Mesothelial cell of epicardium (in vitro differentiated cells): ENCODE measurements at regions not wholly inside any gene's neighbourhood (a gene's known extent, or its start where the extent isn't known, plus 50 kb on each side); places are given as distances from the start of the nearest gene placed in this dataset.

Source experiments
- DNase-seq, 2 experiments: peaks; one replicate each; pipeline ENCODE4 v3.0.0; 2021; ENCODE audit warnings: low spot score in 2 of 2; ENCODE audit not compliant: unreplicated experiment in 2 of 2
- H3K27ac Mint-ChIP-seq: 2 replicates; pipeline ENCODE4 v1.8.0; 2021; ENCODE audit warnings: mixed read lengths
- H3K27me3 Mint-ChIP-seq: 2 replicates; pipeline ENCODE4 v1.8.0; 2021; ENCODE audit warnings: low read depth, mixed read lengths
- H3K36me3 Mint-ChIP-seq: 2 replicates; pipeline ENCODE4 v1.8.0; 2021; ENCODE audit warnings: mixed read lengths
- H3K4me1 Mint-ChIP-seq: 2 replicates; pipeline ENCODE4 v1.8.0; 2021; ENCODE audit warnings: mixed read lengths
- H3K4me3 Mint-ChIP-seq: 2 replicates; pipeline ENCODE4 v1.8.0; 2021; ENCODE audit warnings: mild to moderate bottlenecking, moderate library complexity, mixed read lengths
- H3K9me3 Mint-ChIP-seq: 2 replicates; pipeline ENCODE4 v1.8.0; 2021; ENCODE audit warnings: mixed read lengths
- CTCF ChIP-seq: fragments of 200-600 bp; sonication (generic); IDR thresholded peaks from one replicate; pipeline ENCODE4 v1.5.0; 2021; ENCODE audit warnings: antibody characterized with exemption; ENCODE audit not compliant: unreplicated experiment

GRCh38 chr18:78547817-78548216 is 431.8 kb upstream of the SALL3 start:
- Mint-ChIP-seq H3K9me3 (peaks cover 13% of the 10 kb centered on the region), H3K4me3 (no peak overlapping the region), H3K4me1 (no peaks in the 10 kb centered on the region), H3K27ac (no peak overlapping the region), H3K36me3 (no peaks in the 10 kb centered on the region), H3K27me3 (peaks cover 4% of the 10 kb centered on the region)
- no peak for TF ChIP-seq CTCF
- no peak for DNase-seq

- Mint-ChIP-seq H3K4me3 (no peak overlapping the region), H3K36me3 (no peaks in the 10 kb centered on the region), H3K4me1 (no peaks in the 10 kb centered on the region), H3K27ac (no peak overlapping the region), H3K27me3 (peaks cover 4% of the 10 kb centered on the region), H3K9me3 (peaks cover 13% of the 10 kb centered on the region)
- TF ChIP-seq CTCF = no peak
- DNase-seq = no peak
Measured at GRCh38 chr18:78548261-78549058, 431.2 kb upstream of the SALL3 start.

GRCh38 chr18:78549971-78550370 is 429.6 kb upstream of the SALL3 start:
- H3K27ac Mint-ChIP-seq = no peak overlapping the region
- no peak for TF ChIP-seq CTCF
- no peaks in the 10 kb centered on the region for H3K27me3 Mint-ChIP-seq
- no peak overlapping the region for H3K4me3 Mint-ChIP-seq
- H3K4me1 Mint-ChIP-seq = no peaks in the 10 kb centered on the region
- no peaks in the 10 kb centered on the region for H3K36me3 Mint-ChIP-seq
- peaks cover 24% of the 10 kb centered on the region for H3K9me3 Mint-ChIP-seq
- no peak for DNase-seq

GRCh38 chr18:78554944-78555608 is 424.5 kb upstream of the SALL3 start:
- no peak overlapping the region for H3K27ac Mint-ChIP-seq
- H3K4me1 Mint-ChIP-seq = no peaks in the 10 kb centered on the region
- peaks cover 25% of the 10 kb centered on the region for H3K9me3 Mint-ChIP-seq
- H3K4me3 Mint-ChIP-seq = no peak overlapping the region
- no peak for DNase-seq
- no peaks in the 10 kb centered on the region for H3K36me3 Mint-ChIP-seq
- H3K27me3 Mint-ChIP-seq = no peaks in the 10 kb centered on the region
- TF ChIP-seq CTCF = no peak

- Mint-ChIP-seq H3K27me3 (peaks cover 3% of the 10 kb centered on the region), H3K9me3 (peaks cover 28% of the 10 kb centered on the region), H3K4me1 (no peaks in the 10 kb centered on the region), H3K36me3 (no peaks in the 10 kb centered on the region), H3K4me3 (no peak overlapping the region), H3K27ac (no peak overlapping the region)
- DNase-seq = no peak
- no peak for TF ChIP-seq CTCF
Measured at GRCh38 chr18:78557371-78557770, 422.2 kb upstream of the SALL3 start.
